ENCODE measurements at regions not wholly inside any gene's neighbourhood (a gene's known extent, or its start where the extent isn't known, plus 50 kb on each side); places are given as distances from the start of the nearest gene placed in this dataset.

GRCh38 chr1:67893126-67893495, 59.8 kb upstream of the GNG12 start:
- no peak overlapping the region for H3K27ac ChIP-seq
- WGBS, 2 donors: 90 to 96% methylated on average over 3 of the region's 3 CpGs
- H3K27me3 ChIP-seq: no peaks in the 10 kb centered on the region
- no peaks in the 10 kb centered on the region for H3K9me3 ChIP-seq
- no peak for DNase-seq
- no peak for TF ChIP-seq POLR2A (IDR thresholded peaks at IDR 0.05)
- TF ChIP-seq CTCF (IDR thresholded peaks at IDR 0.05): no peak
- intact Hi-C loops (cut with DNase I; ENCODE audit: low total_unique reads): no loop called here
- no peaks in the 10 kb centered on the region for H3K4me1 ChIP-seq
- no peaks in the 10 kb centered on the region for H3K36me3 ChIP-seq (ENCODE audit: low read depth, missing control alignments)
- H3K4me3 ChIP-seq: no peak overlapping the region

- WGBS, 2 donors: 60 to 63% methylated on average over 3 of the region's 3 CpGs
- intact Hi-C loops (cut with DNase I; ENCODE audit: low total_unique reads): no loop called here
- no peaks in the 10 kb centered on the region for H3K27me3 ChIP-seq
- TF ChIP-seq CTCF (IDR thresholded peaks at IDR 0.05) (no peak), POLR2A (IDR thresholded peaks at IDR 0.05) (no peak)
- H3K9me3 ChIP-seq: no peaks in the 10 kb centered on the region
- no peaks in the 10 kb centered on the region for H3K36me3 ChIP-seq (ENCODE audit: low read depth, missing control alignments)
- no peaks in the 10 kb centered on the region for H3K4me1 ChIP-seq
- DNase-seq: no peak
- no peak overlapping the region for H3K4me3 ChIP-seq
- no peak overlapping the region for H3K27ac ChIP-seq
Observed at GRCh38 chr1:67892476-67893125, 59.3 kb upstream of the GNG12 start.

DNA sequence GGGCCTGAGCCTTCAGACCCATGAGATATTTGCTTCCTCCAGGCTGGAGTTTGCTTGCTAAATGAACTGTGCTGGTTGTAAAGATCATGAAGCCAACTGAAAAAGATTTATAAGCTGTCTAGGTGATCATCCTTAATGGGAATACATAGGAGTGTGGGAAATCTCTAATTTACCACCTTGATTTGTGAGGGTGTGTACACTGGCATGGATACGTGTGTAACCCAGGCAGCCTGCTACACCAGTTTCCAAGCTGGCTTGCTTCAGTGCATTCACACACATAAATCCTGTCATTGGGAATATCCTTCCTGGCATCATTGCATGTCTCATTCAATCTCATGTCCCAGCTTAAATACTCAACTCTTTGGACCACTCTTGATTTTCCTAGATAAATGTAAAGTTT, 57.6 kb upstream of the GNG12 start:
- Histone ChIP-seq H3K4me3 (no peak overlapping the region), H3K9me3 (no peaks in the 10 kb centered on the region), H3K4me1 (no peaks in the 10 kb centered on the region), H3K27me3 (no peaks in the 10 kb centered on the region), H3K27ac (no peak overlapping the region), H3K36me3 (ENCODE audit: low read depth, missing control alignments) (no peaks in the 10 kb centered on the region)
- 100% methylated on average over 1 of the region's 1 CpG for WGBS, 2 donors
- intact Hi-C loops (cut with DNase I; ENCODE audit: low total_unique reads): no loop called here
- no peak for DNase-seq
- no peak for TF ChIP-seq CTCF (IDR thresholded peaks at IDR 0.05)
- no peak for TF ChIP-seq POLR2A (IDR thresholded peaks at IDR 0.05)

DNA sequence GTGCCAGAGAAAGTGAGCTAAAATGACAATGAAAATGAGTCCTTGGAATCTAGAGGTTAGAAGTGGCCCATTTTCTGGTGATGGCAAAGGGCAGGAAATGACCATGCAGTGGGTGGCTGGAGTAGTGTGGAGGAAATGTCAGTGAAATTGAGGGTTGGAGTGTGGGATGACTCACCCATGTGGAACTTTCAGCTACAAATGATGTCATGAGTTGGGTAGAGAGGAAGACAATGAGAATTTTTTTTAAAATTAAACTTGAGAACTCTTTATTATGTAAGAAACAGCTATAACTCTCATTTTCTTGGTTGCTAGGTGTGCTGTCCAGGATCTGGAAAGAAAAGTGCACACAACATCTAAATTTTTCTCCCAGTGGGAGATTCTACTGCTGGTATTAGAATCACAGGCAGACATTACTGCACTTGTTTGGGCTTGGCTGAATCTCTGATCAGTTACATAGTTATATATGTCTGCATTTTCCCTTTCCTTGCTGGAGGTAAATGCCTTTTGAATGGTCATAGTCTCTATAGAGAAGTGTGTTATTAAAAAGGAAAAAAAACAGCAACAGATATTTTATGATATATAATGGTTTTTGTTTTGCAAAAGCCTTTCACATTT, 56.8 kb upstream of the GNG12 start:
- Histone ChIP-seq H3K4me1 (no peaks in the 10 kb centered on the region), H3K36me3 (ENCODE audit: low read depth, missing control alignments) (no peaks in the 10 kb centered on the region), H3K4me3 (no peak overlapping the region), H3K27ac (no peak overlapping the region), H3K9me3 (no peaks in the 10 kb centered on the region), H3K27me3 (no peaks in the 10 kb centered on the region)
- TF ChIP-seq POLR2A (IDR thresholded peaks at IDR 0.05) (no peak), CTCF (IDR thresholded peaks at IDR 0.05) (no peak)
- no peak for DNase-seq
- intact Hi-C loops (cut with DNase I; ENCODE audit: low total_unique reads): no loop called here

DNA sequence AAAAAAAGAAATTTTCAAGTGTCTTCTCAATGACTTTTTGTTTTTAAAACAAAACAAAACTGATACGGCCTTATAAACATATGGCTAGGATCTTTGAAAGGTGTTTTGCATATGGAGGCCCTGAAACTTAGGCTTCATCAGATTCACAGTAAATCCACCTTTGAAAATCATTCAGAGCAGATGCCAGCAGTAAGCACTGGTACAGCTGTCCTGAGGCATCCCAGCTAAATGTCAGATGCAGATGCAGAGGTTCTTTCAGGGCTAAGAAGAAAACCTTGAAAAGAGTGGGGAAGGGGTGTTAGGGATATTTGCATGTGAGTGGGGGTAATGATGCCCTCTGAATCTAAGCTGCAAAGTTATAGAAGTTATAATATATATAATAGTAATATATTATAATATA, 56.2 kb upstream of the GNG12 start:
- 91 to 96% methylated on average over 1 of the region's 1 CpG for WGBS, 2 donors

More for the DNA sequence above, 56.2 kb upstream of the GNG12 start:
- no peak for TF ChIP-seq CTCF (IDR thresholded peaks at IDR 0.05)
- TF ChIP-seq POLR2A (IDR thresholded peaks at IDR 0.05): no peak
- DNase-seq: no peak
- no peaks in the 10 kb centered on the region for H3K36me3 ChIP-seq (ENCODE audit: low read depth, missing control alignments)
- H3K9me3 ChIP-seq: no peaks in the 10 kb centered on the region
- H3K27me3 ChIP-seq: no peaks in the 10 kb centered on the region
- intact Hi-C loops (cut with DNase I; ENCODE audit: low total_unique reads): no loop called here
- no peak overlapping the region for H3K27ac ChIP-seq
- no peaks in the 10 kb centered on the region for H3K4me1 ChIP-seq
- no peak overlapping the region for H3K4me3 ChIP-seq
